ENCODE measurements at regions not wholly inside any gene's neighbourhood (a gene's known extent, or its start where the extent isn't known, plus 50 kb on each side); places are given as distances from the start of the nearest gene placed in this dataset.
"Not testable (repeated sequence)": the region's sequence is repeated elsewhere in the genome, so short reads cannot be mapped to it uniquely, and the experiment has no call there.

DNA sequence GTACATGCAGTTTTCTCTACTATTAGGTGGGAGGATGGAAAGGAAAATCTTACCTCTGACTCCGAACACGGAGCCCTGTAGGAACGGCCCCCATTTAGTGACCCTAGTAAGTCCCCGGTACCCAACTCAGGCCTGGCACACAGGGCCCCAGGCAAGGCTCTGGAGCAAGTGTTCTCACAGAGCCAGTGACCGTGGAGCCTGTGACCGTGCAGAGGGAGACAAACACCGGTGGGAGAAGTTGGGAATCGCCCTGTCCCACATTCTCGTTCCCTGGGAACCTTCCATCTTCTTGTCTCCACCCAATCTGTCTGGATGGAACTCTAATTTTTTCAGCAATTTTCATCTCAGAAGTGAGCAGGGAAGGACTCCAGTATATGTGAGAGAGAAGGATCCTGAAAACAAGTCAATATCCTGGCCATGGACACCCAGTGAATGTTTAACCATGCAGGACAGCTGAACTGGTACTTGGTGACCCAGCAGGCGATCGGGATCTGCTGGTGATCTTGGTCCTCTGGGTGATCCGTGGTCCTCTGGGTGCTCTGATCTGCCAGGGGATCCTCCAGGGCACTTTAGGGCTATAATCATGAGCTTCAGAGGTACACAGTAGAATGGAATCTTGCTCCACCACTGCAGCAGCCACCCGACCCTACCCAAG is 348.6 kb upstream of the ID2 start:
- no peak overlapping the region for H3K27ac ChIP-seq (ENCODE audit: low read depth, low read length)
- H3K9me3 ChIP-seq (ENCODE audit: control insufficient read depth in 3 of 3, low read length in 3 of 3), result no peaks in the 10 kb centered on the region
- no peak overlapping the region for H3K4me3 ChIP-seq (ENCODE audit: low read length in 3 of 3)
- H3K9ac ChIP-seq (ENCODE audit: low read depth in 1 of 3, low read length in 3 of 3), result no peak overlapping the region
- no peaks in the 10 kb centered on the region for H3K36me3 ChIP-seq (ENCODE audit: control insufficient read depth in 3 of 3, insufficient read depth in 3 of 3, low read length in 3 of 3)
- H3K27me3 ChIP-seq (ENCODE audit: control insufficient read depth in 3 of 3, insufficient read depth in 3 of 3, low read length in 3 of 3), result no peaks in the 10 kb centered on the region
- H3K4me1 ChIP-seq (ENCODE audit: control insufficient read depth in 3 of 3, insufficient read depth in 3 of 3, low read length in 3 of 3), result peaks cover 0 to 4% (median 2%) of the 10 kb centered on the region in 3 donors

DNA sequence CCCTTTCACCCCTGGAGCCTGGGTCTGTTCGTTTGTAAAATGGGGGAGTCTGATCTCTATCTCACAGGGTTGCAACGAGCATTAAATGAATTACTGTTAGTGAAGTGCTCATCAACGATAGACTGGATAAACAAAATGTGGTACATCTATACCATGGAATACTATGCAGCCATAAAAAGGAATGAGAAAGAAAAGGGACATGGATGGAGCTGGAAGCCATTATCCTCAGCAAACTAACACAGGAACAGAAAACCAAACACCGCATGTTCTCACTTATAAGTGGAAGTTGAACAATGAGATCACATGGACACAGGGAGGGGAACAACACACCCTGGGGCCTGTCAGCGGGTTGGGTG is 348.0 kb upstream of the ID2 start:
- not testable (repeated sequence) for H3K36me3 ChIP-seq (ENCODE audit: control insufficient read depth in 3 of 3, insufficient read depth in 3 of 3, low read length in 3 of 3); H3K27ac ChIP-seq (ENCODE audit: low read depth, low read length); H3K4me3 ChIP-seq (ENCODE audit: low read length in 3 of 3); H3K9me3 ChIP-seq (ENCODE audit: control insufficient read depth in 3 of 3, low read length in 3 of 3); H3K9ac ChIP-seq (ENCODE audit: low read depth in 1 of 3, low read length in 3 of 3); H3K27me3 ChIP-seq (ENCODE audit: control insufficient read depth in 3 of 3, insufficient read depth in 3 of 3, low read length in 3 of 3); H3K4me1 ChIP-seq (ENCODE audit: control insufficient read depth in 3 of 3, insufficient read depth in 3 of 3, low read length in 3 of 3)

DNA sequence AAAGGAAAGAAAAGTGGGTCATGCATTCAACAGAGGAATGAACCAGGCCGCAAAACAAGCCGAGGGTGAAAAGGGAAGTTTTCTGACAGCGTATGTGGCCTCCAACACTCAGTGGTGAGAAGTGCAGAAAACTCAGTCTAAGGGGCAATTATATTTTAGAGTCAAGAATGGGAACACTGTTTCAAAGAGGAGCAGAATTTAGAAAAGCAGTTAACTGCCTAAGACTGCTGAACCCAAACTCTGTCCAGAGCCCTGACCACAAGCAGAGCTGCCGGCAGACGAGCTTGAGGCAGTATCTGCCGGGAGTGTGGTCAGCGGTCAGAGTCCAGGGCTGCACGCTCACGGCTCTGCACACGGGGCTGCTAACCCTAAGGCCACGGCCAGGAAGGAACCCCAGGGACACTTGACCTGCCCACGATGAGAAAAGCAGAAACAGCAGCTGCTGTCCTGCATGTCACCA is 347.0 kb upstream of the ID2 start:
- Histone ChIP-seq H3K9me3 (ENCODE audit: control insufficient read depth in 3 of 3, low read length in 3 of 3) (no peaks in the 10 kb centered on the region), H3K36me3 (ENCODE audit: control insufficient read depth in 3 of 3, insufficient read depth in 3 of 3, low read length in 3 of 3) (no peaks in the 10 kb centered on the region), H3K4me3 (ENCODE audit: low read length in 3 of 3) (no peak overlapping the region), H3K27me3 (ENCODE audit: control insufficient read depth in 3 of 3, insufficient read depth in 3 of 3, low read length in 3 of 3) (no peaks in the 10 kb centered on the region), H3K9ac (ENCODE audit: low read depth in 1 of 3, low read length in 3 of 3) (no peak overlapping the region), H3K27ac (ENCODE audit: low read depth, low read length) (no peak overlapping the region), H3K4me1 (ENCODE audit: control insufficient read depth in 3 of 3, insufficient read depth in 3 of 3, low read length in 3 of 3) (peaks cover 0 to 3% (median 0%) of the 10 kb centered on the region in 3 donors)

DNA sequence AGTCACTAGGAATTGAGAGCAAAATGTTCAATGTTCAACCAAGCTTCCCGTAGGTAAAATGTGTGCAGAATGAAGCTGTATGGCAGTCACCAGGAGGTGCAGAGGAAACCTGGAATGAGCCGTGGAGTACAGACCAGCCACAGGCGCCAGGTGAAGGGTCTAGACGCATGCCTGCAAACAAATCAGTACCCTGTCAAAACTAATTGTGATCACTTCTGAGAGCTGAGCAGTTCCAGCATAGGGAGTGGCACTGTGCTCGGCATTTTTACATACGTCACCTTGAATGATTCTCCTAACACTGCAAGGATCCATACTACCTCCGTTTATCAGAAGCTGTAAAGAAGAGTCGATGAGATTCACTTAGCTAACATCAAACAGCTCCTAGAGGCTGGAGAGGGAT is 346.1 kb upstream of the ID2 start:
- no peak overlapping the region for H3K4me3 ChIP-seq (ENCODE audit: low read length in 3 of 3)
- H3K36me3 ChIP-seq (ENCODE audit: control insufficient read depth in 3 of 3, insufficient read depth in 3 of 3, low read length in 3 of 3), result no peaks in the 10 kb centered on the region
- H3K9me3 ChIP-seq (ENCODE audit: control insufficient read depth in 3 of 3, low read length in 3 of 3), result no peaks in the 10 kb centered on the region
- no peak overlapping the region for H3K27ac ChIP-seq (ENCODE audit: low read depth, low read length)
- H3K27me3 ChIP-seq (ENCODE audit: control insufficient read depth in 3 of 3, insufficient read depth in 3 of 3, low read length in 3 of 3), result no peaks in the 10 kb centered on the region
- H3K9ac ChIP-seq (ENCODE audit: low read depth in 1 of 3, low read length in 3 of 3), result no peak overlapping the region
- H3K4me1 ChIP-seq (ENCODE audit: control insufficient read depth in 3 of 3, insufficient read depth in 3 of 3, low read length in 3 of 3), result no peaks in the 10 kb centered on the region

DNA sequence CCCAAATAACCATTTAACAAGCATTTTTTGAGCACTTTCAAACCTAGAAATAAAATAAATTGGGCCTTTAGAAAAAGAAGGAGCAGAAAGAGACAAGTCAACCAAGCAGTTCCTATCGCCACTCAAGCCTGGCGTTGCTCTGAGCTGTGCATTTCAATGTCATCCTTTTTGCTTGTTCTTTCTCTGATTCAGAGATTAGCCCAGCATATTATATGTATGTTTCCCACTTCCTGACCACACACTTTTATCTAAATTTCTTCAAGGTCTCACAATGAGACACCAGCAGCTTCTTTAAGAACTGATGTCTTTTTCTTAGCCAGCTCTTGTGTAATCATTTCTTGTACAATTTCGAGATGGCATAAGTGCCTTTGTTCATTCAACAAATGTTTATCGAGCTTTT is 344.5 kb upstream of the ID2 start:
- H3K27ac ChIP-seq (ENCODE audit: low read depth, low read length), result no peak overlapping the region
- H3K4me3 ChIP-seq (ENCODE audit: low read length in 3 of 3), result no peak overlapping the region
- H3K9ac ChIP-seq (ENCODE audit: low read depth in 1 of 3, low read length in 3 of 3), result no peak overlapping the region
- H3K4me1 ChIP-seq (ENCODE audit: control insufficient read depth in 3 of 3, insufficient read depth in 3 of 3, low read length in 3 of 3), result no peaks in the 10 kb centered on the region
- no peaks in the 10 kb centered on the region for H3K36me3 ChIP-seq (ENCODE audit: control insufficient read depth in 3 of 3, insufficient read depth in 3 of 3, low read length in 3 of 3)
- no peaks in the 10 kb centered on the region for H3K9me3 ChIP-seq (ENCODE audit: control insufficient read depth in 3 of 3, low read length in 3 of 3)
- no peaks in the 10 kb centered on the region for H3K27me3 ChIP-seq (ENCODE audit: control insufficient read depth in 3 of 3, insufficient read depth in 3 of 3, low read length in 3 of 3)

DNA sequence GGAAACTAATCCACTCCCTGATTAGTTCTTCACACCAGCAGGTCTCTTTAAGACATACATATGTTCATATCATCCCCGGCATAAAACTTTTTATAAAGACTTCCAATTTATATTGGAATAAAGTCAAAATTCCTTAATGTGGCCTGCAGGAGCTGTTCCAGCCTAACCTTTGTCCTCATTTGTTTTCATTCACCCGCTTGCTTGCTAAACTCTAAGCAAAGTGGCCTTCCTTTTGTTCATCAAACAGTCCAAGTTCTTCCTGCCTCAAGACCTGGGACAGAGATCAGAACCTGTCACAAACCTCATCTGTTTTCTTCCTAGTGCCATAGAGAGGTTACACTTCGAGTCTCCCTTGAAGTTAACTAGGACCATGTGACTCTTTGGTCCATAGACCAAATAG is 339.4 kb upstream of the ID2 start:
- H3K4me3 ChIP-seq (ENCODE audit: low read length in 3 of 3), result no peak overlapping the region
- no peak overlapping the region for H3K27ac ChIP-seq (ENCODE audit: low read depth, low read length)
- no peaks in the 10 kb centered on the region for H3K27me3 ChIP-seq (ENCODE audit: control insufficient read depth in 3 of 3, insufficient read depth in 3 of 3, low read length in 3 of 3)
- H3K9me3 ChIP-seq (ENCODE audit: control insufficient read depth in 3 of 3, low read length in 3 of 3), result no peaks in the 10 kb centered on the region
- H3K4me1 ChIP-seq (ENCODE audit: control insufficient read depth in 3 of 3, insufficient read depth in 3 of 3, low read length in 3 of 3), result no peaks in the 10 kb centered on the region
- no peaks in the 10 kb centered on the region for H3K36me3 ChIP-seq (ENCODE audit: control insufficient read depth in 3 of 3, insufficient read depth in 3 of 3, low read length in 3 of 3)
- H3K9ac ChIP-seq (ENCODE audit: low read depth in 1 of 3, low read length in 3 of 3), result no peak overlapping the region

DNA sequence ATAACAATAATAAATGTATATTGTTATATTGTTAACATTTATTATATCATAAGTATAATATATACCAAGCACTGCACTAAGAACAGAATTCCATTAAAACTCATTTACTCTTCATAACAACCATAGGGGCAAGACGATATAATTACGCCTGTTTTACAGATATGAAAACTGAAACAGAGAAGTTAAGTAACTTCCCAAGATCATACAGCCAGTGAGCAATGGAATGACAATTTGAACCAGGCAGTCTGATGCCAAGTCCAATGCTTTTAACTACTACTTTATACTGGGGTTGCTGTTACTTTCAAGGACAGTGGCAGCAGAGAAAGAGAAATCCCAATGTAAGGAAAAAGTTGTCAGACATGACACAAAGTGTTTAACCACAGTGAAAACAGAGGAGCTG is 338.8 kb upstream of the ID2 start:
- Histone ChIP-seq H3K9ac (ENCODE audit: low read depth in 1 of 3, low read length in 3 of 3) (no peak overlapping the region), H3K27me3 (ENCODE audit: control insufficient read depth in 3 of 3, insufficient read depth in 3 of 3, low read length in 3 of 3) (no peaks in the 10 kb centered on the region), H3K36me3 (ENCODE audit: control insufficient read depth in 3 of 3, insufficient read depth in 3 of 3, low read length in 3 of 3) (no peaks in the 10 kb centered on the region), H3K27ac (ENCODE audit: low read depth, low read length) (no peak overlapping the region), H3K4me1 (ENCODE audit: control insufficient read depth in 3 of 3, insufficient read depth in 3 of 3, low read length in 3 of 3) (no peaks in the 10 kb centered on the region), H3K9me3 (ENCODE audit: control insufficient read depth in 3 of 3, low read length in 3 of 3) (no peaks in the 10 kb centered on the region), H3K4me3 (ENCODE audit: low read length in 3 of 3) (no peak overlapping the region)

DNA sequence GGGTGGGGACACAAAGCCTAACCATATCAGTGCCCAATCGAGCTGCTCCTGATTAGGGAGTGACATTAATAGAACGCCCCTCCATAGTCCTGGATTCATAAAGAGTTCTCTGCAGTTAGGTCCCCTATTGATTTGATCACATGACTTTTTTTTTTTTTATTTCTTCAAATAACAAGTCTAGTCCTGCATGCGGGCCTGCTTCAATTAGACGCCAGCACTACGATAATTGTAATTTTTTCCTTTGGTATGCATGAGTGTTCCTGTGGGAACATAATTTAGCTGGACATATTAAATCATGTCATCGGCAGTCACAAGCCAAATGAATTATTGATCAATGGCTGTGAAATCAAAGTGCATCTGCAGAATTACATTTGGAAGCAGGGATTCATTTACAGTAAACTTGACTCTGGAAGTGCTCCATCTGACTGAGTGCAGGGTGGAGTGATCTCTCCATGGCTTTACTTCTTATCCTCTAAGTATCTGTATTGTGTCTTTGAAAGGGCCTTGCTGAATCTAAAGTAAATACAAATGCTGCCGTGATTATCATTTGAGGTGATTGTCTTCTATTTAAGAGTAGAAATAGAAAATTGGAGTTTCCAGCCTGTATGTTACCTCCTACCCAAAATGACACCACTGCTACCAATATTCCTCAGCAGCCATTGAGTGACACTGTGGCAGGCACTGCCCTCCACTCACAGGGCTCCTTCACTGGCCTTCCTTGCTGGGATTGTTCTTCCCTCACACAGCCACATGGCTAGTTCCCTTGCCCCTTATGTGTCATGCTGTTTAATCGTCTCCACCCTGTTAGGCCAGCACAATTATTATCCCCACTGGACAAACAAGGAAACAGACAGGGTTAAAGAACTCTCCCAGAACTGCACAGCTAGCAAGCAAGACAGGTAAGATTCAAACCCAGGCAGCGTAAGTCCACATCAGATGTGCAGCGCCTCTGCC is 337.4 kb upstream of the ID2 start:
- H3K36me3 ChIP-seq (ENCODE audit: control insufficient read depth in 3 of 3, insufficient read depth in 3 of 3, low read length in 3 of 3), result no peaks in the 10 kb centered on the region
- no peaks in the 10 kb centered on the region for H3K27me3 ChIP-seq (ENCODE audit: control insufficient read depth in 3 of 3, insufficient read depth in 3 of 3, low read length in 3 of 3)
- no peaks in the 10 kb centered on the region for H3K4me1 ChIP-seq (ENCODE audit: control insufficient read depth in 3 of 3, insufficient read depth in 3 of 3, low read length in 3 of 3)
- H3K27ac ChIP-seq (ENCODE audit: low read depth, low read length), result no peak overlapping the region
- H3K4me3 ChIP-seq (ENCODE audit: low read length in 3 of 3), result no peak overlapping the region
- no peaks in the 10 kb centered on the region for H3K9me3 ChIP-seq (ENCODE audit: control insufficient read depth in 3 of 3, low read length in 3 of 3)
- H3K9ac ChIP-seq (ENCODE audit: low read depth in 1 of 3, low read length in 3 of 3), result no peak overlapping the region

DNA sequence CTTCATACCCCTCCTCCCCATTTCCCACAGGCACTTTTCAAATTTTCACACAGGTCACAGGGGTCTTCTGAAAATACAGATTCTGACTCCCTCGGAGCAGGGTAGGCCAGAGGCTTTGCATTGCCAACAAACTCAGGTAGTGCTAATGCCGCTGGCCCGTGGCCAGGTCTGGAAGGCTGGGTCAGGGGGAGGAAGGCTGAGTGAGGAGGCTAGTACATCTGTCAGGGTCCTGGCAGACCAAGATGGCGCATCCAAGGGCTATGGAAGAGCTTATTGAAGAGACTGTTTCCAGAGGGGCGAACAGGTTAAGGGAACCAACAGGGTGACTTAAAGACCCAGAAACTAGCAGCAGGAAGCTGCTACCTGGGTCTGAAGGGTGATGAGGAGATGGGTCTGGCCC is 336.7 kb upstream of the ID2 start:
- no peak overlapping the region for H3K9ac ChIP-seq (ENCODE audit: low read depth in 1 of 3, low read length in 3 of 3)
- H3K36me3 ChIP-seq (ENCODE audit: control insufficient read depth in 3 of 3, insufficient read depth in 3 of 3, low read length in 3 of 3), result no peaks in the 10 kb centered on the region

DNA sequence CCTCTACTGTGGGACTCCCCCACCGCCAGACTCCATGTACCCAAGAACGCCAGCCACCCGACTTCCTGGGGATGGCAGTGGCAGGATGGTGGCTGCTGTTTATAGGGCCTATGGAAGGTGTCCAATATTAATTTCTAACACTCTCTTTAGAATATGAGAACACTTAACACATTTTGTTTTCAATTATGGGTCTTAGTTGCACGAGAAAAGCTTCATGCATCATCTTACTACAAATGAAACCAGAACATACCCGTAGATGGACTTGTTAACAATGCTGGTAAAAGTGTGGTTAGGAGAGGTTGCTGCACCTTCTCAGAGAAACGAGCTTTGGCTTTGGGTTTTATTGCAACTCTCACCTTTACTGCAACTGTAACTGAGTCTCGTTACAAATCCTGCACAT is 335.6 kb upstream of the ID2 start:
- no peak overlapping the region for H3K9ac ChIP-seq (ENCODE audit: low read depth in 1 of 3, low read length in 3 of 3)
- no peaks in the 10 kb centered on the region for H3K36me3 ChIP-seq (ENCODE audit: control insufficient read depth in 3 of 3, insufficient read depth in 3 of 3, low read length in 3 of 3)
- no peak overlapping the region for H3K4me3 ChIP-seq (ENCODE audit: low read length in 3 of 3)
- H3K27me3 ChIP-seq (ENCODE audit: control insufficient read depth in 3 of 3, insufficient read depth in 3 of 3, low read length in 3 of 3), result no peaks in the 10 kb centered on the region
- no peaks in the 10 kb centered on the region for H3K4me1 ChIP-seq (ENCODE audit: control insufficient read depth in 3 of 3, insufficient read depth in 3 of 3, low read length in 3 of 3)
- no peaks in the 10 kb centered on the region for H3K9me3 ChIP-seq (ENCODE audit: control insufficient read depth in 3 of 3, low read length in 3 of 3)
- H3K27ac ChIP-seq (ENCODE audit: low read depth, low read length), result no peak overlapping the region

More for the DNA sequence above, 336.7 kb upstream of the ID2 start:
- H3K27ac ChIP-seq (ENCODE audit: low read depth, low read length), result no peak overlapping the region
- H3K4me1 ChIP-seq (ENCODE audit: control insufficient read depth in 3 of 3, insufficient read depth in 3 of 3, low read length in 3 of 3), result no peaks in the 10 kb centered on the region
- no peaks in the 10 kb centered on the region for H3K9me3 ChIP-seq (ENCODE audit: control insufficient read depth in 3 of 3, low read length in 3 of 3)
- no peak overlapping the region for H3K4me3 ChIP-seq (ENCODE audit: low read length in 3 of 3)
- H3K27me3 ChIP-seq (ENCODE audit: control insufficient read depth in 3 of 3, insufficient read depth in 3 of 3, low read length in 3 of 3), result no peaks in the 10 kb centered on the region
